Pancreas (tissue), 10 donors: ENCODE measurements at regions not wholly inside any gene's neighbourhood (a gene's known extent, or its start where the extent isn't known, plus 50 kb on each side); places are given as distances from the start of the nearest gene placed in this dataset.
"Not testable (repeated sequence)": the region's sequence is repeated elsewhere in the genome, so short reads cannot be mapped to it uniquely, and the experiment has no call there.

ENCODE experiments used
- ATAC-seq, 4 donors: fragments of 200-7000 bp; cut with Tn5 transposase; one replicate each; pipeline versions ENCODE4 v1.8.0 to v1.9.1; 2020; ENCODE audit warnings: mild to moderate bottlenecking in 4 of 4, moderate library complexity in 4 of 4
- DNase-seq, 6 donors: peaks; one replicate each; pipeline ENCODE4 v3.0.0-alpha.2; 2020
- FAIRE-seq: peaks from 2 replicates; lab custom pipeline; 2012; peaks lifted over from hg19 to GRCh38; lab: Jason Lieb, UNC
- H3K27ac ChIP-seq, 4 donors: fragments of 200-600 bp; sonication (generic); 1 replicate in 3 of 4; 2 replicates in 1 of 4; pipeline versions ENCODE4 v1.5.0 to v1.8.0; 2020
- H3K27me3 ChIP-seq, 4 donors: fragments of 200-600 bp; one replicate each; pipeline ENCODE4 v1.8.0; 2021
- H3K36me3 ChIP-seq, 3 donors: fragments of 200-600 bp; sonication (generic) in 1 of 3; one replicate each; pipeline versions ENCODE4 v1.5.0 to v1.8.0; 2020 to 2021
- H3K4me1 ChIP-seq, 3 donors: fragments of 200-600 bp; one replicate each; pipeline ENCODE4 v1.8.0; 2021
- H3K4me3 ChIP-seq, 4 donors: fragments of 200-600 bp; sonication (generic) in 2 of 4; one replicate each; pipeline versions ENCODE4 v1.5.0 to v1.8.0; 2020 to 2021
- H3K9me3 ChIP-seq, 4 donors: fragments of 200-600 bp; one replicate each; pipeline ENCODE4 v1.8.0; 2021
- WGBS, 2 donors: extraction: QIAGEN DNeasy Blood & Tissue Kit; methylation state at CpG; one replicate each; pipeline ENCODE4 v1.1.7; 2013; 5-methylcytosine and 5-hydroxymethylcytosine counted together
- intact Hi-C, 3 donors: fragments of 100-400 bp; cut with DNase I; formaldehyde crosslinking; loops; one replicate each; pipeline versions ENCODE4 v1.11.1 to v1.14.2; 2022
- TF ChIP-seq, protein P1 (sequence below), 4 donors: fragments of 200-600 bp; sonication (generic) in 3 of 4; IDR thresholded peaks; one replicate each; pipeline versions ENCODE4 v1.5.0 to v1.8.0; 2021; ENCODE audit warnings: antibody characterized with exemption in 4 of 4
- donor health status: healthy with polysubstance abuse.
- donor health status: DM: no; HTN: no; CAD: no; lungs with moderate emphysema.
- donor health status: DM: no; HTN: no; CAD: no.
- donor health status: control.
- donor health status: control.
- donor health status: Bipolar disorder and iron deficiency.
- donor health status: DM: yes; HTN: yes; CAD: no.
- donor health status: DM: no; HTN: no; CAD: no.
- donor health status: DM: no; HTN: no; CAD: no.
- donor health status: DM: yes; HTN: yes; CAD: no.

- intact Hi-C loops, result no loop called here
These were observed 102.1 kb upstream of the TSC22D1 start for GRCh38 chr13:44678197-44678596.

GRCh38 chr13:44676534-44676933 lies 100.4 kb upstream of the TSC22D1 start:
- Histone ChIP-seq H3K36me3 (no peaks in the 10 kb centered on the region), H3K4me3 (no peak overlapping the region), H3K9me3 (no peaks in the 10 kb centered on the region), H3K4me1 (no peaks in the 10 kb centered on the region), H3K27ac (no peak overlapping the region), H3K27me3 (no peaks in the 10 kb centered on the region)
- intact Hi-C loops, result no loop called here
- FAIRE-seq (no peak), ATAC-seq (no peak), DNase-seq (no peak)
- TF ChIP-seq, protein P1, sequence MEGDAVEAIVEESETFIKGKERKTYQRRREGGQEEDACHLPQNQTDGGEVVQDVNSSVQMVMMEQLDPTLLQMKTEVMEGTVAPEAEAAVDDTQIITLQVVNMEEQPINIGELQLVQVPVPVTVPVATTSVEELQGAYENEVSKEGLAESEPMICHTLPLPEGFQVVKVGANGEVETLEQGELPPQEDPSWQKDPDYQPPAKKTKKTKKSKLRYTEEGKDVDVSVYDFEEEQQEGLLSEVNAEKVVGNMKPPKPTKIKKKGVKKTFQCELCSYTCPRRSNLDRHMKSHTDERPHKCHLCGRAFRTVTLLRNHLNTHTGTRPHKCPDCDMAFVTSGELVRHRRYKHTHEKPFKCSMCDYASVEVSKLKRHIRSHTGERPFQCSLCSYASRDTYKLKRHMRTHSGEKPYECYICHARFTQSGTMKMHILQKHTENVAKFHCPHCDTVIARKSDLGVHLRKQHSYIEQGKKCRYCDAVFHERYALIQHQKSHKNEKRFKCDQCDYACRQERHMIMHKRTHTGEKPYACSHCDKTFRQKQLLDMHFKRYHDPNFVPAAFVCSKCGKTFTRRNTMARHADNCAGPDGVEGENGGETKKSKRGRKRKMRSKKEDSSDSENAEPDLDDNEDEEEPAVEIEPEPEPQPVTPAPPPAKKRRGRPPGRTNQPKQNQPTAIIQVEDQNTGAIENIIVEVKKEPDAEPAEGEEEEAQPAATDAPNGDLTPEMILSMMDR (IDR thresholded peaks at IDR 0.05), result no peak
- 67 to 69% methylated on average over 3 of the region's 3 CpGs for WGBS, 2 donors

More at GRCh38 chr13:44678197-44678596, 102.1 kb upstream of the TSC22D1 start:
- FAIRE-seq, result no peak
- no peak for ATAC-seq
- Histone ChIP-seq H3K36me3 (no peaks in the 10 kb centered on the region), H3K4me3 (no peak overlapping the region), H3K9me3 (no peaks in the 10 kb centered on the region), H3K27ac (no peak overlapping the region), H3K4me1 (no peaks in the 10 kb centered on the region), H3K27me3 (no peaks in the 10 kb centered on the region)
- no peak for DNase-seq
- TF ChIP-seq, protein P1 (IDR thresholded peaks at IDR 0.05), result no peak
- WGBS, 2 donors, result 87 to 92% methylated on average over 6 of the region's 6 CpGs

- DNase-seq (no peak), FAIRE-seq (no peak), ATAC-seq (no peak)
- no peak overlapping the region for H3K4me3 ChIP-seq
- H3K9me3 ChIP-seq, result no peaks in the 10 kb centered on the region
- no peaks in the 10 kb centered on the region for H3K4me1 ChIP-seq
- no peak overlapping the region for H3K27ac ChIP-seq
- H3K27me3 ChIP-seq, result no peaks in the 10 kb centered on the region
- WGBS, 2 donors, result 83 to 95% methylated on average over 4 of the region's 4 CpGs
- intact Hi-C loops, result no loop called here
- H3K36me3 ChIP-seq, result no peaks in the 10 kb centered on the region
- TF ChIP-seq, protein P1 (IDR thresholded peaks at IDR 0.05), result no peak
These were observed 93.4 kb upstream of the TSC22D1 start for GRCh38 chr13:44669534-44669933.

GRCh38 chr13:44668688-44669087 lies 92.6 kb upstream of the TSC22D1 start:
- WGBS, 2 donors, result 72 to 74% methylated on average over 2 of the region's 2 CpGs
- TF ChIP-seq, protein P1 (IDR thresholded peaks at IDR 0.05), result no peak
- H3K9me3 ChIP-seq, result no peaks in the 10 kb centered on the region
- no peak overlapping the region for H3K27ac ChIP-seq
- H3K4me3 ChIP-seq, result no peak overlapping the region
- ATAC-seq (no peak), FAIRE-seq (no peak), DNase-seq (no peak)
- intact Hi-C loops, result no loop called here
- no peaks in the 10 kb centered on the region for H3K27me3 ChIP-seq
- no peaks in the 10 kb centered on the region for H3K36me3 ChIP-seq
- H3K4me1 ChIP-seq, result no peaks in the 10 kb centered on the region

GRCh38 chr13:44667943-44668342 lies 91.8 kb upstream of the TSC22D1 start:
- H3K9me3 ChIP-seq, result no peaks in the 10 kb centered on the region
- no peak for FAIRE-seq

GRCh38 chr13:44666538-44666937 lies 90.4 kb upstream of the TSC22D1 start:
- 76 to 97% methylated on average over 3 of the region's 3 CpGs for WGBS, 2 donors
- ATAC-seq, H3K9me3 ChIP-seq, H3K4me3 ChIP-seq, H3K27me3 ChIP-seq, DNase-seq, H3K36me3 ChIP-seq, FAIRE-seq, H3K27ac ChIP-seq, intact Hi-C loops, H3K4me1 ChIP-seq: not testable (repeated sequence)

More at GRCh38 chr13:44667943-44668342, 91.8 kb upstream of the TSC22D1 start:
- DNase-seq, result no peak
- Histone ChIP-seq H3K4me1 (no peaks in the 10 kb centered on the region), H3K27me3 (no peaks in the 10 kb centered on the region), H3K27ac (no peak overlapping the region), H3K36me3 (no peaks in the 10 kb centered on the region), H3K4me3 (no peak overlapping the region)
- 52 to 69% methylated on average over 3 of the region's 3 CpGs for WGBS, 2 donors
- no peak for ATAC-seq
- intact Hi-C loops, result no loop called here
- TF ChIP-seq, protein P1 (IDR thresholded peaks at IDR 0.05), result no peak
